ENCODE measurements at regions not wholly inside any gene's neighbourhood (a gene's known extent, or its start where the extent isn't known, plus 50 kb on each side); places are given as distances from the start of the nearest gene placed in this dataset.

- no peaks in the 10 kb centered on the region for H3K4me1 ChIP-seq
- no peaks in the 10 kb centered on the region; the same call in 1 of the 2 replicates for H3K9me3 ChIP-seq
- no peak overlapping the region for H3K4me2 ChIP-seq
- H3K27ac ChIP-seq: no peak overlapping the region
- TF ChIP-seq Cebpa-rat (IDR thresholded peaks at IDR 0.05): no peak
- no peak overlapping the region for H3K4me3 ChIP-seq
- no peak overlapping the region for H3K9ac ChIP-seq
- H3K27me3 ChIP-seq: no peaks in the 10 kb centered on the region
- H3K36me3 ChIP-seq: no peaks in the 10 kb centered on the region
- H4K20me1 ChIP-seq: no peaks in the 10 kb centered on the region
Measured at GRCh38 chr2:21617885-21618434, 494.2 kb downstream of the TDRD15 start.

- Histone ChIP-seq H4K20me1 (no peaks in the 10 kb centered on the region), H3K36me3 (no peaks in the 10 kb centered on the region), H3K9me3 (no peaks in the 10 kb centered on the region; the same call in 1 of the 2 replicates), H3K4me1 (no peaks in the 10 kb centered on the region), H3K4me3 (no peak overlapping the region), H3K27me3 (no peaks in the 10 kb centered on the region), H3K27ac (no peak overlapping the region), H3K9ac (no peak overlapping the region), H3K4me2 (no peak overlapping the region)
- TF ChIP-seq Cebpa-rat (IDR thresholded peaks at IDR 0.05): no peak
Measured at GRCh38 chr2:21620771-21621170, 497.0 kb downstream of the TDRD15 start.

- Histone ChIP-seq H3K9me3 (no peaks in the 10 kb centered on the region), H3K36me3 (no peaks in the 10 kb centered on the region), H3K27me3 (no peaks in the 10 kb centered on the region), H3K4me3 (no peak overlapping the region), H3K4me2 (no peak overlapping the region), H4K20me1 (no peaks in the 10 kb centered on the region), H3K9ac (no peak overlapping the region), H3K27ac (no peak overlapping the region), H3K4me1 (no peaks in the 10 kb centered on the region)
- no peak for TF ChIP-seq Cebpa-rat (IDR thresholded peaks at IDR 0.05)
Measured at GRCh38 chr2:21627938-21628337, 504.2 kb downstream of the TDRD15 start.

GRCh38 chr2:21633015-21633414 lies 509.2 kb downstream of the TDRD15 start:
- no peaks in the 10 kb centered on the region for H3K36me3 ChIP-seq
- H3K9me3 ChIP-seq: no peaks in the 10 kb centered on the region
- no peak overlapping the region for H3K4me3 ChIP-seq
- H3K4me1 ChIP-seq: peaks cover 8% of the 10 kb centered on the region
- TF ChIP-seq Cebpa-rat (IDR thresholded peaks at IDR 0.05): no peak
- H3K27ac ChIP-seq: no peak overlapping the region
- no peaks in the 10 kb centered on the region for H4K20me1 ChIP-seq
- no peaks in the 10 kb centered on the region for H3K27me3 ChIP-seq
- no peak overlapping the region for H3K4me2 ChIP-seq
- H3K9ac ChIP-seq: no peak overlapping the region

GRCh38 chr2:21633466-21633865 lies 509.7 kb downstream of the TDRD15 start:
- no peak overlapping the region for H3K27ac ChIP-seq
- H3K9me3 ChIP-seq: no peaks in the 10 kb centered on the region
- no peak overlapping the region for H3K9ac ChIP-seq
- TF ChIP-seq Cebpa-rat (IDR thresholded peaks at IDR 0.05): no peak
- H3K4me3 ChIP-seq: no peak overlapping the region
- H4K20me1 ChIP-seq: no peaks in the 10 kb centered on the region
- H3K36me3 ChIP-seq: no peaks in the 10 kb centered on the region
- H3K4me1 ChIP-seq: peaks cover 8% of the 10 kb centered on the region
- no peak overlapping the region for H3K4me2 ChIP-seq
- no peaks in the 10 kb centered on the region for H3K27me3 ChIP-seq

- H3K27ac ChIP-seq: no peak overlapping the region
- H3K9ac ChIP-seq: no peak overlapping the region
- no peaks in the 10 kb centered on the region for H3K27me3 ChIP-seq
- no peaks in the 10 kb centered on the region for H4K20me1 ChIP-seq
- H3K4me2 ChIP-seq: no peak overlapping the region
- H3K36me3 ChIP-seq: no peaks in the 10 kb centered on the region
- no peak for TF ChIP-seq Cebpa-rat (IDR thresholded peaks at IDR 0.05)
- H3K4me3 ChIP-seq: no peak overlapping the region
- H3K9me3 ChIP-seq: no peaks in the 10 kb centered on the region
- H3K4me1 ChIP-seq: peaks cover 8% of the 10 kb centered on the region
Measured at GRCh38 chr2:21633911-21634310, 510.1 kb downstream of the TDRD15 start.

- Histone ChIP-seq H3K4me1 (no peaks in the 10 kb centered on the region), H3K4me3 (no peak overlapping the region), H3K27ac (no peak overlapping the region), H3K27me3 (no peaks in the 10 kb centered on the region), H3K4me2 (no peak overlapping the region), H4K20me1 (no peaks in the 10 kb centered on the region), H3K36me3 (no peaks in the 10 kb centered on the region), H3K9me3 (no peaks in the 10 kb centered on the region), H3K9ac (no peak overlapping the region)
- TF ChIP-seq Cebpa-rat (IDR thresholded peaks at IDR 0.05): no peak
Measured at GRCh38 chr2:21640046-21640445, 516.3 kb downstream of the TDRD15 start.

- H3K36me3 ChIP-seq: no peaks in the 10 kb centered on the region
- H3K27me3 ChIP-seq: no peaks in the 10 kb centered on the region
- H3K9me3 ChIP-seq: no peaks in the 10 kb centered on the region
- no peaks in the 10 kb centered on the region for H3K4me1 ChIP-seq
- no peaks in the 10 kb centered on the region for H4K20me1 ChIP-seq
- no peak for TF ChIP-seq Cebpa-rat (IDR thresholded peaks at IDR 0.05)
- no peak overlapping the region for H3K9ac ChIP-seq
- H3K4me3 ChIP-seq: no peak overlapping the region
- H3K4me2 ChIP-seq: no peak overlapping the region
- no peak overlapping the region for H3K27ac ChIP-seq
Measured at GRCh38 chr2:21642647-21643046, 518.9 kb downstream of the TDRD15 start.

GRCh38 chr2:21643180-21643579 lies 519.4 kb downstream of the TDRD15 start:
- TF ChIP-seq Cebpa-rat (IDR thresholded peaks at IDR 0.05): no peak
- H3K4me3 ChIP-seq: no peak overlapping the region
- H3K9ac ChIP-seq: no peak overlapping the region
- no peak overlapping the region for H3K4me2 ChIP-seq
- no peaks in the 10 kb centered on the region for H3K4me1 ChIP-seq
- no peaks in the 10 kb centered on the region for H3K36me3 ChIP-seq
- H3K27me3 ChIP-seq: no peaks in the 10 kb centered on the region
- H3K27ac ChIP-seq: no peak overlapping the region
- no peaks in the 10 kb centered on the region for H3K9me3 ChIP-seq
- H4K20me1 ChIP-seq: no peaks in the 10 kb centered on the region

GRCh38 chr2:21644266-21644665 lies 520.5 kb downstream of the TDRD15 start:
- Histone ChIP-seq H3K9ac (no peak overlapping the region), H3K27ac (no peak overlapping the region), H3K36me3 (no peaks in the 10 kb centered on the region), H3K4me2 (no peak overlapping the region), H3K4me3 (no peak overlapping the region), H3K4me1 (no peaks in the 10 kb centered on the region), H3K27me3 (no peaks in the 10 kb centered on the region), H3K9me3 (no peaks in the 10 kb centered on the region), H4K20me1 (no peaks in the 10 kb centered on the region)
- TF ChIP-seq Cebpa-rat (IDR thresholded peaks at IDR 0.05): no peak

GRCh38 chr2:21646345-21646744 lies 522.6 kb downstream of the TDRD15 start:
- H3K27me3 ChIP-seq: no peaks in the 10 kb centered on the region
- H3K4me3 ChIP-seq: no peak overlapping the region
- H3K9me3 ChIP-seq: no peaks in the 10 kb centered on the region
- no peak for TF ChIP-seq Cebpa-rat (IDR thresholded peaks at IDR 0.05)
- no peaks in the 10 kb centered on the region for H3K36me3 ChIP-seq
- H3K4me1 ChIP-seq: no peaks in the 10 kb centered on the region
- no peak overlapping the region for H3K9ac ChIP-seq
- no peak overlapping the region for H3K27ac ChIP-seq
- no peak overlapping the region for H3K4me2 ChIP-seq
- H4K20me1 ChIP-seq: no peaks in the 10 kb centered on the region

Measured in BLaER1 (cell line).